NCI-H1436 treated with DMSO at 0.1 percent for 48 hours (cell line): ENCODE measurements at regions not wholly inside any gene's neighbourhood (a gene's known extent, or its start where the extent isn't known, plus 50 kb on each side); places are given as distances from the start of the nearest gene placed in this dataset.
"Not testable (repeated sequence)": the region's sequence is repeated elsewhere in the genome, so short reads cannot be mapped to it uniquely, and the experiment has no call there.

Experiments used
- DNase-seq: peaks from one replicate; lab custom pipeline; 2025; lab: John Stamatoyannopoulos, UW

GRCh38 chr5:3484836-3485235 is 110.8 kb upstream of the IRX1 start:
- no peak for DNase-seq

- DNase-seq: no peak
These were observed 114.5 kb upstream of the IRX1 start for GRCh38 chr5:3481175-3481574.

- DNase-seq: no peak
These were observed 120.0 kb upstream of the IRX1 start for GRCh38 chr5:3475674-3476073.

GRCh38 chr5:3466392-3466791 is 129.2 kb upstream of the IRX1 start:
- DNase-seq: no peak

GRCh38 chr5:3460416-3460815 is 135.2 kb upstream of the IRX1 start:
- no peak for DNase-seq

GRCh38 chr5:3456121-3456681 is 139.4 kb upstream of the IRX1 start:
- DNase-seq: no peak

- DNase-seq: not testable (repeated sequence)
These were observed 141.6 kb upstream of the IRX1 start for GRCh38 chr5:3454028-3454427.

GRCh38 chr5:3452622-3453021 is 143.0 kb upstream of the IRX1 start:
- no peak for DNase-seq

- DNase-seq: no peak
These were observed 143.7 kb upstream of the IRX1 start for GRCh38 chr5:3451961-3452360.

- DNase-seq: no peak
These were observed 146.2 kb upstream of the IRX1 start for GRCh38 chr5:3449481-3449880.

- no peak for DNase-seq
These were observed 149.2 kb upstream of the IRX1 start for GRCh38 chr5:3446410-3446809.

GRCh38 chr5:3445517-3445916 is 150.1 kb upstream of the IRX1 start:
- not testable (repeated sequence) for DNase-seq

- DNase-seq: no peak
These were observed 163.5 kb upstream of the IRX1 start for GRCh38 chr5:3432135-3432534.

- no peak for DNase-seq
These were observed 164.9 kb upstream of the IRX1 start for GRCh38 chr5:3430691-3431090.

GRCh38 chr5:3429962-3430361 is 165.7 kb upstream of the IRX1 start:
- DNase-seq: no peak

- DNase-seq: peak; percentile 11
These were observed 167.3 kb upstream of the IRX1 start for GRCh38 chr5:3428334-3428733.

GRCh38 chr5:3424946-3425345 is 170.7 kb upstream of the IRX1 start:
- DNase-seq: no peak

- no peak for DNase-seq
These were observed 178.2 kb upstream of the IRX1 start for GRCh38 chr5:3417376-3417943.

GRCh38 chr5:3414371-3414770 is 181.3 kb upstream of the IRX1 start:
- DNase-seq: no peak

GRCh38 chr5:3412146-3412545 is 183.5 kb upstream of the IRX1 start:
- DNase-seq: no peak

GRCh38 chr5:3411363-3411762 is 184.3 kb upstream of the IRX1 start:
- no peak for DNase-seq

GRCh38 chr5:3401635-3402034 is 194.0 kb upstream of the IRX1 start:
- no peak for DNase-seq

GRCh38 chr5:3400659-3401058 is 195.0 kb upstream of the IRX1 start:
- no peak for DNase-seq

- no peak for DNase-seq
These were observed 200.6 kb upstream of the IRX1 start for GRCh38 chr5:3394891-3395599.
